Fibroblast of pulmonary artery (primary cell): ENCODE measurements at regions not wholly inside any gene's neighbourhood (a gene's known extent, or its start where the extent isn't known, plus 50 kb on each side); places are given as distances from the start of the nearest gene placed in this dataset.

Experiments used
- DNase-seq: peaks from one replicate; pipeline ENCODE4 v3.0.0-alpha.2; 2010; ENCODE audit warnings: low read depth
- H3K4me3 ChIP-seq: replicated peaks from 2 replicates; pipeline ENCODE4 v1.5.1; 2011; ENCODE audit warnings: low read depth, mild to moderate bottlenecking, control low read depth, low read length, moderate library complexity
- CTCF ChIP-seq: IDR thresholded peaks from 2 replicates; pipeline ENCODE4 v1.5.1; 2011; ENCODE audit warnings: mild to moderate bottlenecking, control low read depth, low read length, inconsistent platforms; ENCODE audit errors: missing control alignments

- no peak for TF ChIP-seq CTCF
- H3K4me3 ChIP-seq, result no peak overlapping the region
- no peak for DNase-seq
Measured at GRCh38 chr5:61262080-61262479, 70.0 kb upstream of the ZSWIM6 start.

DNA sequence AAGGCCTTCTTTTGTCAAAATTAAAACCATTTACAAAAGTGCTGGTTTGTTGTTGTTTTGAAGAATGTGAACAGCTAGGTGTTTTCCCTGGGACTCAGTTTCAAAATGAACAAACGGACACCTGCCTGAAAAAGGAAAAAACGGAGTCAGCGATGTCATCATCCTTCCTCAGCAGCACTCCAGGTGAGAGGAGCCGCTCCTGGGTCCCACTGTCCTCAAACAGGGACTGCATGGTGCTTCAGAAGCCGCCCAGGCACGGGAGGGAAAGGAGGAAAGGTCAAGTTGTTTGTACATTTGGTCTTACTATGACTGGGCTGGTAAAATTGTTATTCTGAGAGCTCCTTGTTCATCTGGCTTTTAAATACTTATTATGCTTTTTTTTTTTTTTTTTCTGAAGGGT, 69.0 kb upstream of the ZSWIM6 start:
- no peak overlapping the region for H3K4me3 ChIP-seq
- DNase-seq, result no peak
- TF ChIP-seq CTCF, result no peak

DNA sequence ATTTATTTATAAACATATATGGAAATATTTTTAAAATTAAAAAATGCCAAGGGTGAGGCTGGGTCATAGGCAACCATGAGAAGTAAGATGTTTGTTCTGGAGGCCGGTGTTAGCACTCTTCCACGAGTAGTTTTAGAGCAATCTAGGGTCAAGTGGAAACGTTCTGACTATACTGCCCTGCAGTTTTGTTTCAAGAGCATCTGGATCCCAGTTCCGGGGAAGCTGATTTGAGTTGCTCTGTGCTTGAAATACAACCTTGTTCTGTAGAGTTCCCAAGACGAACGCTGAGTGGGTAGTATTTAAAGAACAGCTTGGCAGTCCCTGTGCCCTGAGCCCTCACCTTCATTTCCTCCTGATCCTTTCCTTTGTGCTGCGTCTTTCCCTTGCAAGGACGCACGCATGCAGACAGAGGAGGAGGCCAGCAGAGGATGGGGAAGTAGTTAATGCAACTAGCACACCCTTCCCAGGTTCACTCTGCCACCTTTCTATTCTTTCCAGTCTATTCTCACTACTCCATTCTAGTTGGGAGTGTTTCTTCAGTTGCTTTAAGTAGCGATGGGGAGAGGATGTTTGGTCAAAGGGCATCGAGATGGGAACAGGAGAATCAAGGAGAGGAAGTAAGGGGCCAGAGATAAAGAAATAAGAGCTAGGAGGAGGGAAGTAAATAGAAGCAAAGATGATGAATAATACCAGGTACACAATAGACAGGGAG, 68.3 kb upstream of the ZSWIM6 start:
- TF ChIP-seq CTCF, result no peak
- H3K4me3 ChIP-seq, result no peak overlapping the region
- DNase-seq, result no peak

DNA sequence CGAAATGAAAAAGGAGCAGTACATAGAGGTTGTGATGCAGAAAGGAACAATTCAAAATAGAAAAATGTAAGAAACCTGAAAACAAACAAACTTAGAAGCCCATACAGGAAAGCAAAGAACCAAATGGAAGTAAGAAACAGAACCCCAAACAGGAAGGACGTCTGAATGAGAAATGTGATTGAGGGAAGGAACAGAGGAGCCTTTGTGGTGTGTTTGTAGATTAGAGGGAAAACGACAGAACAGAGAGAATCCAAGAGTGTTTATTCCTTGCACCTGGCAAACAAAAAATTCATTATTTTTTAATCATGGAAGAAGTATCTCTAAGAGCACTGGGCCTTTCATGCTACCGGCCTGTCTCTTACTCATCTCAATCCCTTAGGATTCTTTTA, 67.8 kb upstream of the ZSWIM6 start:
- H3K4me3 ChIP-seq, result no peak overlapping the region
- TF ChIP-seq CTCF, result no peak
- DNase-seq, result no peak

GRCh38 chr5:61267116-61267515, 64.9 kb upstream of the ZSWIM6 start:
- H3K4me3 ChIP-seq, result no peak overlapping the region
- TF ChIP-seq CTCF, result no peak
- no peak for DNase-seq

DNA sequence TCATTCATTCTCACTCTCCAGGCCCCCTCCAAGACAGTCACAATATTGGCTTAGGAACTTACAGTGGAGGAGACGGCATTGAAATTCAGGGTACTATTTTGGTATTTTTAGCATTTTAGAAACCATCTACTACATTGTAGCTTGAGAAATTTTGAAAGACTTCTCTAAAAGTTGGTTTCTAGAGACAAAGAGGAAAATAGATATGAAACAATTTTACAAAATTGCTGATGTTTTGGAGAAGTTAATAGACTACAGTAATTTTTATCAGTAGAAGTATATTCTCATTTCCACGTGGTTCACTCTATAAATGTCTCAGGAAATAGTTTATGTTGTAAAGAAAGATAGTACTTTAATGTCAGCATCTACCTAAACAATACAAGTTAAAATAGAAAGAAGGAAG, 63.2 kb upstream of the ZSWIM6 start:
- TF ChIP-seq CTCF, result no peak
- no peak for DNase-seq

DNA sequence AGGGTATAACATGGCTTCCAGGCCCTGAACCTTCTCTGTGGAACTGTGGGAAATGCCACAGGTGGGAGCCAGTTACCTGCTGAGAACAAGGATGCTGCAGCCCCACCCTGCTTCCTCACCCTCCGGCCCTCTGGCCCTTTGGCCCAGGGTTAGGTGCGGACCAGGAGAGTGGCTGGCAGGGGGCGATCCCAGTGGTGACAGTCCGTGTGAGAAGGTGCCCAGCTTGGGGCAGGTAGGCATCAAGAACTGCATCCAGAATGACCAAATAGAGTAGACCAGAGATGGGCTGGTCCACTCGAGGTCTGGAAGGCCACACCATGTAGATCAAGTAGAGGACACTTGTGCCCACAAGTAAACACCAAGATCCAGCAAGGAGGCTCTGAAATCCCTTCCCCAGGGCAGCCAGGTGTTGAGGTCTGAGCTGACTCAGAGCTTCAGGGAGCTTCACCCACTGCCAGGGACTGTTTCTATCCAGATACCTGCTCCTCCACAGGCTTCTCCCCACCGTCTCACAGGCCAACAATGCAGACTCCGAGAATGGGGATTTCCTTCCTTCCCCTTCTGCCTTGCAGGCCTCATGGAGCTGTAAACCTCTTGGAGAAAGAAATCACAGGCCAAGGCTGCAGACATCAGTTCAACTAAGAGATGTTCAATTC, 61.4 kb upstream of the ZSWIM6 start:
- DNase-seq, result no peak
- no peak overlapping the region for H3K4me3 ChIP-seq
- no peak for TF ChIP-seq CTCF

More for the DNA sequence above, 63.2 kb upstream of the ZSWIM6 start:
- H3K4me3 ChIP-seq, result no peak overlapping the region
